CD4-positive, alpha-beta T cell (primary cell): ENCODE measurements at regions not wholly inside any gene's neighbourhood (a gene's known extent, or its start where the extent isn't known, plus 50 kb on each side); places are given as distances from the start of the nearest gene placed in this dataset.

Source experiments
- ATAC-seq: fragments of 200-7000 bp; cut with Tn5 transposase; one replicate; pipeline ENCODE4 v1.10.0; 2022; ENCODE audit warnings: mild to moderate bottlenecking; ENCODE audit not compliant: poor library complexity
- CTCF ChIA-PET: fragments of 350-600 bp; sonication (Branson Sonifier 250); formaldehyde crosslinking; loops from one replicate; lab custom pipeline; 2021; ENCODE audit warnings: antibody characterized with exemption, inconsistent platforms; lab: Charles Lee
- POLR2A ChIA-PET: fragments of 350-600 bp; sonication (Branson Sonifier 250); formaldehyde crosslinking; loops from one replicate; lab custom pipeline; 2021; ENCODE audit warnings: antibody characterized with exemption, inconsistent platforms; lab: Charles Lee
- DNase-seq, 14 experiments: peaks; one replicate each; pipeline ENCODE4 v3.0.0-alpha.2; 2013 to 2020; ENCODE audit warnings: mixed read lengths in 2 of 14
- H3K27ac ChIP-seq, 2 donors: one replicate each; pipeline versions ENCODE4 v1.5.1 to v1.7.0; 2013; ENCODE audit warnings: low read length in 2 of 2, low read depth in 1 of 2, mild to moderate bottlenecking in 1 of 2
- H3K27me3 ChIP-seq, 2 experiments: 1 replicate in 1 of 2; 2 replicates in 1 of 2; pipeline versions ENCODE4 v1.6.1 to v1.7.0; 2013; ENCODE audit warnings: low read length in 2 of 2, control low read depth in 1 of 2, mild to moderate bottlenecking in 1 of 2, moderate library complexity in 1 of 2; ENCODE audit not compliant: insufficient read depth in 2 of 2, control insufficient read depth in 1 of 2
- H3K36me3 ChIP-seq: one replicate; pipeline ENCODE4 v1.6.1; 2013; ENCODE audit warnings: low read length, control low read depth; ENCODE audit not compliant: insufficient read depth
- H3K4me1 ChIP-seq: one replicate; pipeline ENCODE4 v1.6.1; 2013; ENCODE audit warnings: low read length, control low read depth; ENCODE audit not compliant: insufficient read depth
- H3K4me3 ChIP-seq: one replicate; pipeline ENCODE4 v1.5.1; 2013; ENCODE audit warnings: mild to moderate bottlenecking, low read length, moderate library complexity
- H3K9me3 ChIP-seq, 2 experiments: 1 replicate in 1 of 2; 2 replicates in 1 of 2; pipeline versions ENCODE4 v1.6.1 to v1.7.0; 2013; ENCODE audit warnings: low read length in 2 of 2, mild to moderate bottlenecking in 2 of 2, control low read depth in 1 of 2, moderate library complexity in 1 of 2; ENCODE audit not compliant: control insufficient read depth in 1 of 2, insufficient read depth in 1 of 2
- H3K27ac Mint-ChIP-seq: one replicate; pipeline ENCODE4 v1.8.0; 2020; ENCODE audit warnings: mixed read lengths
- H3K27me3 Mint-ChIP-seq: one replicate; pipeline ENCODE4 v1.8.0; 2021; ENCODE audit warnings: mixed read lengths
- H3K36me3 Mint-ChIP-seq: one replicate; pipeline ENCODE4 v1.8.0; 2021; ENCODE audit warnings: low read depth, mixed read lengths
- H3K4me1 Mint-ChIP-seq: one replicate; pipeline ENCODE4 v1.8.0; 2021; ENCODE audit warnings: low read depth, mixed read lengths
- H3K4me3 Mint-ChIP-seq: one replicate; pipeline ENCODE4 v1.8.0; 2020; ENCODE audit warnings: mild to moderate bottlenecking, mixed read lengths
- H3K9me3 Mint-ChIP-seq: one replicate; pipeline ENCODE4 v1.8.0; 2020; ENCODE audit warnings: mixed read lengths
- intact Hi-C, 2 experiments: fragments of 100-400 bp; cut with DNase I in 1 of 2; cut with micrococcal nuclease in 1 of 2; formaldehyde crosslinking; loops; one replicate each; pipeline versions ENCODE4 v1.15.1 to v1.9.0; 2023 to 2025; cut with DNase I, micrococcal nuclease
- TF ChIP-seq, protein P1 (sequence below): fragments of 200-600 bp; IDR thresholded peaks from one replicate; pipeline ENCODE4 v1.8.0; 2022; ENCODE audit warnings: antibody characterized with exemption, mild to moderate bottlenecking

DNA sequence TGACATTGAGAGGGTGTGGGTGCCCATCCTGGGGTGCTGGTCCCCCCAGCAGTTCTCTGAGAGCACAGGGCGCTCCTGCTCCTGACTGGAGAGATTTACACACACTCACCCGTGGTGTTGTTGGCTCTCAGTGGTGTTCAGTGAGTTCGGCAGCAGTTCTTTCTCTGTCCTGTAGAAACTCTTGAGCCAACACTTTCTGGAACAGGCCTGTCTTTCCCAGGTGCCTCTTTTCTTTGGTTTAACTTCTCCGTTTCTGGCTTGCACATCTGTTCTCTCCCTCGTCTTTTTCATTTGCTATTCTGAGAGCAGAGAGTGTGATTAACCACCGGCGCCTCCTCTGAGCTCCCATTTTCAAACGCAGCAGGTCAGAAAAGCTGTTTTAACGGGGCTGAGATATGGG is 284.5 kb downstream of the IRX2 start:
- POLR2A ChIA-PET: no interaction called here
- no peak for ATAC-seq
- Histone ChIP-seq H3K4me1 (no peaks in the 10 kb centered on the region), H3K36me3 (no peaks in the 10 kb centered on the region), H3K27ac (no peak overlapping the region), H3K27me3 (no peaks in the 10 kb centered on the region), H3K4me3 (no peak overlapping the region), H3K9me3 (peaks cover 0 to 30% of the 10 kb centered on the region in 2 experiments)
- Mint-ChIP-seq H3K9me3 (peaks cover 2% of the 10 kb centered on the region), H3K27me3 (peaks cover 4% of the 10 kb centered on the region), H3K36me3 (no peaks in the 10 kb centered on the region), H3K4me3 (no peak overlapping the region), H3K27ac (no peak overlapping the region), H3K4me1 (no peaks in the 10 kb centered on the region)
- TF ChIP-seq, protein P1, sequence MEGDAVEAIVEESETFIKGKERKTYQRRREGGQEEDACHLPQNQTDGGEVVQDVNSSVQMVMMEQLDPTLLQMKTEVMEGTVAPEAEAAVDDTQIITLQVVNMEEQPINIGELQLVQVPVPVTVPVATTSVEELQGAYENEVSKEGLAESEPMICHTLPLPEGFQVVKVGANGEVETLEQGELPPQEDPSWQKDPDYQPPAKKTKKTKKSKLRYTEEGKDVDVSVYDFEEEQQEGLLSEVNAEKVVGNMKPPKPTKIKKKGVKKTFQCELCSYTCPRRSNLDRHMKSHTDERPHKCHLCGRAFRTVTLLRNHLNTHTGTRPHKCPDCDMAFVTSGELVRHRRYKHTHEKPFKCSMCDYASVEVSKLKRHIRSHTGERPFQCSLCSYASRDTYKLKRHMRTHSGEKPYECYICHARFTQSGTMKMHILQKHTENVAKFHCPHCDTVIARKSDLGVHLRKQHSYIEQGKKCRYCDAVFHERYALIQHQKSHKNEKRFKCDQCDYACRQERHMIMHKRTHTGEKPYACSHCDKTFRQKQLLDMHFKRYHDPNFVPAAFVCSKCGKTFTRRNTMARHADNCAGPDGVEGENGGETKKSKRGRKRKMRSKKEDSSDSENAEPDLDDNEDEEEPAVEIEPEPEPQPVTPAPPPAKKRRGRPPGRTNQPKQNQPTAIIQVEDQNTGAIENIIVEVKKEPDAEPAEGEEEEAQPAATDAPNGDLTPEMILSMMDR: no peak
- no peak for DNase-seq
- intact Hi-C loops: no loop called here
- CTCF ChIA-PET: no interaction called here

DNA sequence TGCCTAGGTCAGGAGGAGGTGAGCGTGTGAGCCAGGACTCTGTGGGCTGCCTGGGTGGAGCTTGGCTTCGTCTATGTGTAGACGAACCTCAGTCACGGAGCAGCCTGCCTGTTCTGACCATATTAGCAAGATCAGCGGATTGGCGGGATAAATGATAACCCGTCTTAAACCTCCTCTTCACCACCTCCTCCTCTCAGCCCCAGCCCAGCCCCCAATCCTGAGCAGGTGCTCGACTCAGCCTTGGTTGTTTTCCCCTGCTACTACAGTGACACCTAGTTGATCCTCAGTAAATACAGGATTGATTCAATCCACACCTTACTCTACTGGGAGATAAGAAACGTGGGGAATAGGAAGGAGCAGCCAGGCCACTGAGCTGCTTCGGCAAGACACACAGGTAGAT is 286.1 kb downstream of the IRX2 start:
- CTCF ChIA-PET: no interaction called here
- H3K4me1 Mint-ChIP-seq: no peaks in the 10 kb centered on the region
- Histone ChIP-seq H3K27me3 (no peaks in the 10 kb centered on the region), H3K4me3 (no peak overlapping the region), H3K9me3 (peaks cover 0 to 27% of the 10 kb centered on the region in 2 experiments), H3K4me1 (no peaks in the 10 kb centered on the region), H3K36me3 (no peaks in the 10 kb centered on the region), H3K27ac (no peak overlapping the region)
- H3K4me3 Mint-ChIP-seq: no peak overlapping the region
- peaks cover 2% of the 10 kb centered on the region for H3K9me3 Mint-ChIP-seq
- intact Hi-C loops: no loop called here
- TF ChIP-seq, protein P1: no peak
- ATAC-seq: no peak
- no peaks in the 10 kb centered on the region for H3K36me3 Mint-ChIP-seq
- H3K27ac Mint-ChIP-seq: no peak overlapping the region
- no peak for DNase-seq
- POLR2A ChIA-PET: no interaction called here
- H3K27me3 Mint-ChIP-seq: peaks cover 4% of the 10 kb centered on the region

DNA sequence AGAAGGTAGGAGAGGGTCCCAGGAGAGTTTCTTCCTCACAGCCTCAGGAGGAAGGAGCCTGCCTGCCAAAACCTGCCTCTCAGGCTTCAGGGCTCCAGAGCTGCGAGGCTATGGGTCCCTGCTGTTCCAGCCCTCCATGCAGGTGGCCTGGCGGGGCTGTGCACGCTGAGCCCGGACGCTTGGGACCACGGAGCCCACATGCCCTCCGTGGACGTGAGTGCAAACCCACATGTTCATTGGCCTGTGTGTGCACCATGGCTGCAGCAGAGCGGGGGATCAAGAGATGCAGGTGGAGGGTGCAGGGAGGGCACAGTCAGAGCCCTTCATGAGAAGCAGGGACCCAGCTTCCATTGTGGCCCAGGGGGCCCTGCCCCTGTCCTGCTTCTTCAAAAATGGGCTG is 287.3 kb downstream of the IRX2 start:
- Histone ChIP-seq H3K9me3 (peaks cover 0 to 27% of the 10 kb centered on the region in 2 experiments), H3K4me1 (no peaks in the 10 kb centered on the region), H3K4me3 (no peak overlapping the region), H3K36me3 (no peaks in the 10 kb centered on the region), H3K27me3 (no peaks in the 10 kb centered on the region), H3K27ac (no peak overlapping the region)
- DNase-seq (no peak), ATAC-seq (no peak)
- Mint-ChIP-seq H3K36me3 (no peaks in the 10 kb centered on the region), H3K27ac (no peak overlapping the region), H3K9me3 (peaks cover 2% of the 10 kb centered on the region), H3K4me3 (no peak overlapping the region), H3K4me1 (no peaks in the 10 kb centered on the region), H3K27me3 (peaks cover 8% of the 10 kb centered on the region)
- ChIA-PET CTCF (no interaction called here), POLR2A (no interaction called here)
- TF ChIP-seq, protein P1: no peak
- intact Hi-C loops: no loop called here
